Trophoblast cell (in vitro differentiated cells and primary cell): ENCODE measurements at regions not wholly inside any gene's neighbourhood (a gene's known extent, or its start where the extent isn't known, plus 50 kb on each side); places are given as distances from the start of the nearest gene placed in this dataset.

Experiments
- DNase-seq, 2 donors: peaks; one replicate each; pipeline ENCODE4 v3.0.0-alpha.2; 2016
- H2AFZ ChIP-seq: 2 replicates; pipeline ENCODE4 v1.6.1; 2013; ENCODE audit warnings: low read length, moderate library complexity, mild to moderate bottlenecking; ENCODE audit not compliant: insufficient read depth, poor library complexity
- H2AK5ac ChIP-seq: 2 replicates; pipeline ENCODE4 v1.6.1; 2013; ENCODE audit warnings: mild to moderate bottlenecking, low read length
- H2BK120ac ChIP-seq: 2 replicates; pipeline ENCODE4 v1.6.1; 2013; ENCODE audit warnings: low read length, mild to moderate bottlenecking, moderate library complexity; ENCODE audit not compliant: insufficient read depth, poor library complexity
- H2BK12ac ChIP-seq: 2 replicates; pipeline ENCODE4 v1.6.1; 2013; ENCODE audit warnings: mild to moderate bottlenecking, low read length, moderate library complexity
- H2BK5ac ChIP-seq: 2 replicates; pipeline ENCODE4 v1.6.1; 2013; ENCODE audit warnings: low read length, low read depth, moderate library complexity, mild to moderate bottlenecking; ENCODE audit not compliant: poor library complexity
- H3K14ac ChIP-seq: 2 replicates; pipeline ENCODE4 v1.6.1; 2013; ENCODE audit warnings: mild to moderate bottlenecking, low read length
- H3K18ac ChIP-seq: 2 replicates; pipeline ENCODE4 v1.6.1; 2013; ENCODE audit warnings: mild to moderate bottlenecking, low read length
- H3K23ac ChIP-seq: 2 replicates; pipeline ENCODE4 v1.6.1; 2013; ENCODE audit warnings: low read length
- H3K27ac ChIP-seq: 2 replicates; pipeline ENCODE4 v1.5.1; 2013; ENCODE audit warnings: low read depth, mild to moderate bottlenecking, inconsistent platforms, low read length, moderate library complexity
- H3K27me3 ChIP-seq: 2 replicates; pipeline ENCODE4 v1.6.1; 2013; ENCODE audit warnings: inconsistent platforms, mild to moderate bottlenecking, low read length, moderate library complexity; ENCODE audit not compliant: insufficient read depth
- H3K36me3 ChIP-seq, 2 experiments: 1 replicate in 1 of 2; 2 replicates in 1 of 2; pipeline ENCODE4 v1.6.1; 2013; ENCODE audit warnings: low read length in 2 of 2, mild to moderate bottlenecking in 2 of 2, moderate library complexity in 1 of 2; ENCODE audit not compliant: insufficient read depth in 2 of 2, control insufficient read depth in 1 of 2
- H3K4ac ChIP-seq: 2 replicates; pipeline ENCODE4 v1.6.1; 2013; ENCODE audit warnings: low read depth, mild to moderate bottlenecking, low read length, moderate library complexity
- H3K4me1 ChIP-seq, 2 experiments: 1 replicate in 1 of 2; 2 replicates in 1 of 2; pipeline ENCODE4 v1.6.1; 2013; ENCODE audit warnings: low read length in 2 of 2, mild to moderate bottlenecking in 2 of 2, moderate library complexity in 1 of 2; ENCODE audit not compliant: insufficient read depth in 2 of 2, control insufficient read depth in 1 of 2
- H3K4me2 ChIP-seq: 2 replicates; pipeline ENCODE4 v1.6.1; 2013; ENCODE audit warnings: inconsistent platforms, mild to moderate bottlenecking, low read length, moderate library complexity
- H3K4me3 ChIP-seq: 2 replicates; pipeline ENCODE4 v1.5.1; 2013; ENCODE audit warnings: mild to moderate bottlenecking, low read depth, low read length, inconsistent platforms
- H3K79me1 ChIP-seq: one replicate; pipeline ENCODE4 v1.6.1; 2013; ENCODE audit warnings: low read length
- H3K79me2 ChIP-seq: 2 replicates; pipeline ENCODE4 v1.6.1; 2013; ENCODE audit warnings: low read length, mild to moderate bottlenecking; ENCODE audit not compliant: control insufficient read depth, insufficient read depth, poor library complexity
- H3K9ac ChIP-seq: 2 replicates; pipeline ENCODE4 v1.6.1; 2013; ENCODE audit warnings: mild to moderate bottlenecking, low read length
- H3K9me3 ChIP-seq: 2 replicates; pipeline ENCODE4 v1.6.1; 2013; ENCODE audit warnings: low read depth, mild to moderate bottlenecking, control low read depth, inconsistent platforms, low read length; ENCODE audit not compliant: insufficient read depth
- H4K12ac ChIP-seq: 2 replicates; pipeline ENCODE4 v1.6.1; 2013; ENCODE audit warnings: low read depth, mild to moderate bottlenecking, low read length, moderate library complexity
- H4K8ac ChIP-seq: 2 replicates; pipeline ENCODE4 v1.6.1; 2013; ENCODE audit warnings: low read depth, mild to moderate bottlenecking, low read length, moderate library complexity
- H4K91ac ChIP-seq: one replicate; pipeline ENCODE4 v1.6.1; 2013; ENCODE audit warnings: low read depth, mild to moderate bottlenecking, low read length, moderate library complexity
- WGBS: extraction: QIAGEN DNeasy Blood & Tissue Kit; methylation state at CpG from one replicate; pipeline ENCODE4 v1.1.7; 2013; ENCODE audit warnings: missing lambda C conversion rate; ENCODE audit not compliant: insufficient read length, insufficient coverage; ENCODE audit errors: extremely low coverage; 5-methylcytosine and 5-hydroxymethylcytosine counted together

DNA sequence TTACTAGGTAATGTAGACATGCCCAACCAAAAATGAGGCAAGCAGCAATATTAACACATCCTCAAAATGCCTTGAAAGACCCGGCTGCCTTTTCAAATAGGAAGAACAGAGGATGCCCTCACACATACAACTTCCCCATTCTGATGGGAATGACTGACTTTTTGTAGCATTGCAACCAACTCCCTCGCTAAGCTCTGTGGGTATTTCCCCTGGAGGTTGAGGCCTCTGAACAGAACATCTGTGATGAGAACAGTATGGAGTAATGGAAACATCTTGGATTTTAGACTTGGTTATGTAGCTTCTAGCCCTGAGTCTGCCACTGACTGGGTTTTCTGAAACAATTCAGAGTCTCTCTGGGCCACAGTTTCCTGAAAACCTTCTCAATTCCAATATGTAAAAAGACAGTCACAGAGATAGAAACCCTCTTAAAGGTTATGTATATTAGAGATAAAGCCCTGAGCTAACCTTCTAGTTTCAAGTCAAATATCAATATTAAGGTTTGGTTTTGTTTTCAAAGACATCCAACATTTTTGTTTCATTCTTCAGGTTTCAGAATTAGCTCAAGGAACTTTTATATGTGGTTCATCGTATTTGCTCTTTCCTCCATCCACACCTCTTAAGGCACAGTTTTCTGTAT is 311.5 kb downstream of the SETD4 start:
- H3K79me1 ChIP-seq = no peaks in the 10 kb centered on the region
- no peak overlapping the region for H3K18ac ChIP-seq
- no peak overlapping the region for H2BK120ac ChIP-seq
- no peaks in the 10 kb centered on the region for H3K36me3 ChIP-seq
- H3K14ac ChIP-seq = no peak overlapping the region
- H3K27ac ChIP-seq = no peak overlapping the region
- H4K12ac ChIP-seq = no peak overlapping the region
- DNase-seq = no peak
- no peak overlapping the region for H2BK5ac ChIP-seq
- no peak overlapping the region for H3K4ac ChIP-seq
- WGBS = no CpG with 5 or more reads among the region's 3 CpGs
- H3K27me3 ChIP-seq = no peaks in the 10 kb centered on the region
- H3K4me3 ChIP-seq = no peak overlapping the region
- H3K4me1 ChIP-seq = no peaks in the 10 kb centered on the region
- H3K9ac ChIP-seq = no peak overlapping the region
- no peak overlapping the region for H2BK12ac ChIP-seq
- H3K9me3 ChIP-seq = no peaks in the 10 kb centered on the region
- H3K4me2 ChIP-seq = no peak overlapping the region
- no peak overlapping the region for H2AFZ ChIP-seq
- H4K8ac ChIP-seq = no peak overlapping the region
- H3K23ac ChIP-seq = no peak overlapping the region
- no peak overlapping the region for H4K91ac ChIP-seq
- no peak overlapping the region for H2AK5ac ChIP-seq
- H3K79me2 ChIP-seq = no peaks in the 10 kb centered on the region

- no CpG with 5 or more reads among the region's 4 CpGs for WGBS
- Histone ChIP-seq H3K18ac (no peak overlapping the region), H4K91ac (no peak overlapping the region), H3K9ac (no peak overlapping the region), H3K79me2 (no peaks in the 10 kb centered on the region), H3K4me2 (no peak overlapping the region), H3K79me1 (no peaks in the 10 kb centered on the region), H2BK12ac (no peak overlapping the region), H3K4ac (no peak overlapping the region), H3K4me3 (no peak overlapping the region), H2BK5ac (no peak overlapping the region), H4K12ac (no peak overlapping the region), H3K27ac (no peak overlapping the region), H3K4me1 (no peaks in the 10 kb centered on the region), H2AFZ (no peak overlapping the region), H3K23ac (no peak overlapping the region), H2BK120ac (no peak overlapping the region), H3K36me3 (no peaks in the 10 kb centered on the region), H3K14ac (no peak overlapping the region), H3K27me3 (no peaks in the 10 kb centered on the region), H3K9me3 (no peaks in the 10 kb centered on the region), H2AK5ac (no peak overlapping the region), H4K8ac (no peak overlapping the region)
- DNase-seq = no peak
Measured at GRCh38 chr21:35743571-35743970, 316.8 kb downstream of the SETD4 start.

- Histone ChIP-seq H4K8ac (no peak overlapping the region), H3K4me3 (no peak overlapping the region), H2BK5ac (no peak overlapping the region), H2AK5ac (no peak overlapping the region), H3K18ac (no peak overlapping the region), H3K23ac (no peak overlapping the region), H3K27me3 (no peaks in the 10 kb centered on the region), H3K4me2 (no peak overlapping the region), H3K9me3 (no peaks in the 10 kb centered on the region), H3K36me3 (no peaks in the 10 kb centered on the region), H2BK120ac (no peak overlapping the region), H3K14ac (no peak overlapping the region), H3K4ac (no peak overlapping the region), H2AFZ (no peak overlapping the region), H3K79me2 (no peaks in the 10 kb centered on the region), H2BK12ac (no peak overlapping the region), H3K79me1 (no peaks in the 10 kb centered on the region), H3K9ac (no peak overlapping the region), H3K27ac (no peak overlapping the region), H4K91ac (no peak overlapping the region), H3K4me1 (no peaks in the 10 kb centered on the region), H4K12ac (no peak overlapping the region)
- WGBS = no CpG with 5 or more reads among the region's 8 CpGs
- DNase-seq = no peak
Measured at GRCh38 chr21:35738347-35738961, 321.9 kb downstream of the SETD4 start.

GRCh38 chr21:35737899-35738346 is 322.4 kb downstream of the SETD4 start:
- no peak overlapping the region for H3K14ac ChIP-seq

More at GRCh38 chr21:35737899-35738346, 322.4 kb downstream of the SETD4 start:
- no peaks in the 10 kb centered on the region for H3K9me3 ChIP-seq
- no peak overlapping the region for H4K91ac ChIP-seq
- H2AK5ac ChIP-seq = no peak overlapping the region
- no peaks in the 10 kb centered on the region for H3K79me2 ChIP-seq
- no peak overlapping the region for H2BK12ac ChIP-seq
- no peak overlapping the region for H3K18ac ChIP-seq
- no peak overlapping the region for H2AFZ ChIP-seq
- H3K27ac ChIP-seq = no peak overlapping the region
- no peak overlapping the region for H2BK120ac ChIP-seq
- no peak overlapping the region for H3K23ac ChIP-seq
- no CpG with 5 or more reads among the region's 6 CpGs for WGBS
- H2BK5ac ChIP-seq = no peak overlapping the region
- no peak overlapping the region for H4K8ac ChIP-seq
- no peak overlapping the region for H4K12ac ChIP-seq
- H3K4me3 ChIP-seq = no peak overlapping the region
- H3K9ac ChIP-seq = no peak overlapping the region
- no peak for DNase-seq
- H3K4me2 ChIP-seq = no peak overlapping the region
- no peaks in the 10 kb centered on the region for H3K36me3 ChIP-seq
- no peaks in the 10 kb centered on the region for H3K79me1 ChIP-seq
- H3K27me3 ChIP-seq = no peaks in the 10 kb centered on the region
- no peak overlapping the region for H3K4ac ChIP-seq
- H3K4me1 ChIP-seq = no peaks in the 10 kb centered on the region
